NB4 (cell line): ENCODE measurements at regions not wholly inside any gene's neighbourhood (a gene's known extent, or its start where the extent isn't known, plus 50 kb on each side); places are given as distances from the start of the nearest gene placed in this dataset.

Experiments used
- DNase-seq: peaks from one replicate; pipeline ENCODE4 v3.0.0; 2010; ENCODE audit warnings: low read depth
- H3K4me3 ChIP-seq: one replicate; pipeline ENCODE4 v1.5.1; 2011; ENCODE audit warnings: mild to moderate bottlenecking, low read depth, low read length, moderate library complexity
- CTCF ChIP-seq: IDR thresholded peaks from one replicate; pipeline ENCODE4 v1.5.1; 2012; ENCODE audit warnings: low read depth, low read length
- MAX ChIP-seq: IDR thresholded peaks from 2 replicates; pipeline ENCODE4 v1.6.1; 2011; ENCODE audit warnings: low read depth, low read length
- MYC ChIP-seq: IDR thresholded peaks from 2 replicates; pipeline ENCODE4 v1.6.1; 2011; ENCODE audit warnings: low read depth, low read length
- POLR2A ChIP-seq: IDR thresholded peaks from 2 replicates; pipeline ENCODE4 v1.6.1; 2011; ENCODE audit warnings: mild to moderate bottlenecking; ENCODE audit not compliant: insufficient read length; ENCODE audit errors: extremely low read depth

- TF ChIP-seq MAX = no peak
- no peak for TF ChIP-seq MYC
- TF ChIP-seq POLR2A = no peak
- TF ChIP-seq CTCF = no peak
- no peak overlapping the region for H3K4me3 ChIP-seq
- no peak for DNase-seq
Observed at GRCh38 chr15:95701410-95701809, 629.1 kb upstream of the NR2F2 start.

GRCh38 chr15:95709959-95710695 lies 620.4 kb upstream of the NR2F2 start:
- TF ChIP-seq MYC (no peak), CTCF (no peak), MAX (no peak), POLR2A (no peak)
- no peak for DNase-seq
- H3K4me3 ChIP-seq = no peak overlapping the region

- no peak for DNase-seq
- no peak overlapping the region for H3K4me3 ChIP-seq
- TF ChIP-seq POLR2A (no peak), MYC (no peak), CTCF (no peak), MAX (no peak)
Observed at GRCh38 chr15:95712785-95713184, 617.7 kb upstream of the NR2F2 start.

- TF ChIP-seq CTCF = no peak
- TF ChIP-seq MYC = no peak
- no peak for TF ChIP-seq POLR2A
- TF ChIP-seq MAX = no peak
- DNase-seq = no peak
- H3K4me3 ChIP-seq = no peak overlapping the region
Observed at GRCh38 chr15:95713324-95713723, 617.2 kb upstream of the NR2F2 start.

- DNase-seq = no peak
- no peak overlapping the region for H3K4me3 ChIP-seq
- no peak for TF ChIP-seq MAX
- TF ChIP-seq CTCF = no peak
- TF ChIP-seq MYC = no peak
- TF ChIP-seq POLR2A = no peak
Observed at GRCh38 chr15:95715116-95715903, 615.2 kb upstream of the NR2F2 start.
